ENCODE measurements at regions not wholly inside any gene's neighbourhood (a gene's known extent, or its start where the extent isn't known, plus 50 kb on each side); places are given as distances from the start of the nearest gene placed in this dataset.

GRCh38 chr5:2519153-2519552, 232.3 kb downstream of the IRX2 start:
- Histone ChIP-seq H3K79me2 (replicated peaks; ENCODE audit: insufficient read depth) (no peaks in the 10 kb centered on the region), H3K36me3 (ENCODE audit: insufficient read depth) (no peaks in the 10 kb centered on the region), H3K4me2 (no peak overlapping the region), H3K27ac (ENCODE audit: low read depth) (no peak overlapping the region), H2AFZ (no peak overlapping the region), H3K4me1 (ENCODE audit: insufficient read depth) (no peaks in the 10 kb centered on the region), H3K27me3 (ENCODE audit: insufficient read depth) (no peaks in the 10 kb centered on the region), H3F3A (replicated peaks; ENCODE audit: low read depth) (no peaks in the 10 kb centered on the region), H3K4me3 (no peak overlapping the region), H3K9me2 (ENCODE audit: insufficient read depth) (no peaks in the 10 kb centered on the region), H4K20me1 (replicated peaks; ENCODE audit: insufficient read depth) (no peaks in the 10 kb centered on the region)
- ATAC-seq, result no peak
- no peaks in the 10 kb centered on the region for H3K9me3 Mint-ChIP-seq
- H3K36me3 Mint-ChIP-seq (ENCODE audit: low read depth), result no peaks in the 10 kb centered on the region
- H3K4me1 Mint-ChIP-seq, result peaks cover 12% of the 10 kb centered on the region; the same call in 2 of the 3 replicates
- H3K4me3 Mint-ChIP-seq, result no peak overlapping the region
- H3K27me3 Mint-ChIP-seq (ENCODE audit: insufficient read depth, low read depth, poor library complexity), result peaks cover 4% of the 10 kb centered on the region
- DNase-seq (ENCODE audit: low spot score), result no peak
- no peak overlapping the region for H3K27ac Mint-ChIP-seq
- TF ChIP-seq STAT1 (IDR thresholded peaks at IDR 0.05; ENCODE audit: unreplicated experiment) (no peak), ZNF114 (CRISPR knock-in tag; IDR thresholded peaks at IDR 0.05) (no peak), EZH2 (IDR thresholded peaks at IDR 0.05; ENCODE audit: low read depth, unreplicated experiment) (no peak)

GRCh38 chr5:2517451-2517850, 234.0 kb downstream of the IRX2 start:
- Histone ChIP-seq H3K4me2 (no peak overlapping the region), H3K4me1 (ENCODE audit: insufficient read depth) (no peaks in the 10 kb centered on the region), H4K20me1 (replicated peaks; ENCODE audit: insufficient read depth) (no peaks in the 10 kb centered on the region), H3K27ac (ENCODE audit: low read depth) (no peak overlapping the region), H3K4me3 (no peak overlapping the region), H3K27me3 (ENCODE audit: insufficient read depth) (no peaks in the 10 kb centered on the region), H2AFZ (no peak overlapping the region), H3K36me3 (ENCODE audit: insufficient read depth) (no peaks in the 10 kb centered on the region), H3K79me2 (replicated peaks; ENCODE audit: insufficient read depth) (no peaks in the 10 kb centered on the region), H3F3A (replicated peaks; ENCODE audit: low read depth) (no peaks in the 10 kb centered on the region), H3K9me2 (ENCODE audit: insufficient read depth) (no peaks in the 10 kb centered on the region)
- Mint-ChIP-seq H3K27me3 (ENCODE audit: insufficient read depth, low read depth, poor library complexity) (peaks cover 4% of the 10 kb centered on the region), H3K27ac (no peak overlapping the region), H3K36me3 (ENCODE audit: low read depth) (no peaks in the 10 kb centered on the region), H3K4me3 (no peak overlapping the region), H3K4me1 (peaks cover 6% of the 10 kb centered on the region; the same call in 2 of the 3 replicates), H3K9me3 (no peaks in the 10 kb centered on the region)
- ATAC-seq, result no peak
- no peak for DNase-seq (ENCODE audit: low spot score)
- no peak for TF ChIP-seq ZNF462 (CRISPR knock-in tag; IDR thresholded peaks at IDR 0.05)
- no peak for TF ChIP-seq ETS1 (IDR thresholded peaks at IDR 0.05)
- no peak for TF ChIP-seq EZH2phosphoT487 (IDR thresholded peaks at IDR 0.05; ENCODE audit: unreplicated experiment)
- TF ChIP-seq STAT1 (IDR thresholded peaks at IDR 0.05; ENCODE audit: unreplicated experiment), result no peak
- no peak for TF ChIP-seq CTCF (conservative IDR thresholded peaks at IDR 0.05; ENCODE audit: low read depth in 2 of 2)
- no peak for TF ChIP-seq CREB1 (CRISPR knock-in tag; IDR thresholded peaks at IDR 0.05; ENCODE audit: low read depth)
- no peak for TF ChIP-seq REST (IDR thresholded peaks at IDR 0.05; ENCODE audit: unreplicated experiment)
- no peak for TF ChIP-seq JUNB (IDR thresholded peaks at IDR 0.05; ENCODE audit: unreplicated experiment)

Measured in GM23338 (cell line).